Prostate gland (tissue), 2 donors: ENCODE measurements at regions not wholly inside any gene's neighbourhood (a gene's known extent, or its start where the extent isn't known, plus 50 kb on each side); places are given as distances from the start of the nearest gene placed in this dataset.

Experiments
- CTCF ChIP-seq, 4 experiments: fragments of 200-600 bp in 2 of 4; fragments of 450-650 bp in 2 of 4; sonication (generic) in 2 of 4; IDR thresholded peaks; 1 replicate in 3 of 4; 2 replicates in 1 of 4; pipeline ENCODE4 v1.5.1; 2016 to 2019; ENCODE audit warnings: antibody characterized with exemption in 4 of 4, mild to moderate bottlenecking in 2 of 4, moderate library complexity in 2 of 4
- POLR2A ChIP-seq: fragments of 450-650 bp; IDR thresholded peaks from one replicate; pipeline ENCODE4 v1.6.1; 2016; ENCODE audit warnings: antibody characterized with exemption, mild to moderate bottlenecking

DNA sequence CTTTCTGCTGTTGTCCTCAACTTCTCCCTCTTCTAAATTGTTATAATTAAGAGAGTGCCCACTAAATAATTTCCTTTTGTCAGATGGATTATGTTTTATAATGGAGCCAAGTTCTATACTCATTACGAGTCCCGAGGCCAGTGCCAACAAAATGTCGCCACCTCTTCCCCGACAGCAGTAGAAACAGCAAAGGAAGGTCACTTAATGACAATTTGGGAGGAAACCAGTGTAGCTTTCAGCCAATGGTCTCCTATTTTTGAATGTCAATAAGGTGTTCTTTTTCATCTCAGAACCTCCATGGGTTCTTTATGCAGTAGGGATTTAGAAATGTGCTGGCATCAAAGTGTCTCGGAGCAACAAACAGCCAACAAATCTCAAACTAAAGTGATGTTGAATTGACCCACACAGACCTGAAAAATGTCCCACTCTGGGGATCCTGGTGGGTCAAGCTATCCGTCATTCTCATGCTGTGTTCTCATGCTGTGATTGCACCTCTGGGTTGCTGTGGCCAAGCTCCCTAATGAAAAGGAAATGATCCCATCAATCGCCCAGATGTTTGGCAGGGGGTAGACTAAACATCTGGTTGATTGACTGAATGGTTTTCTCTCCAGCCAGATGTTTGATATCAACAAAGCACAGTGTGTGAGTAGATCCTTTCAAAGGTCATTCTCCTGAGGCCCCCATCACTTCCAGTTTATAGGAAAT lies 291.9 kb downstream of the DMAC1 start:
- no peak for TF ChIP-seq CTCF (IDR thresholded peaks at IDR 0.05)
- no peak for TF ChIP-seq POLR2A
